DMS153 treated with DMSO at 0.1 percent for 48 hours (cell line): ENCODE measurements at regions not wholly inside any gene's neighbourhood (a gene's known extent, or its start where the extent isn't known, plus 50 kb on each side); places are given as distances from the start of the nearest gene placed in this dataset.

Experiments
- DNase-seq: peaks from one replicate; lab custom pipeline; 2025; ENCODE audit not compliant: unreplicated experiment; lab: John Stamatoyannopoulos, UW

DNA sequence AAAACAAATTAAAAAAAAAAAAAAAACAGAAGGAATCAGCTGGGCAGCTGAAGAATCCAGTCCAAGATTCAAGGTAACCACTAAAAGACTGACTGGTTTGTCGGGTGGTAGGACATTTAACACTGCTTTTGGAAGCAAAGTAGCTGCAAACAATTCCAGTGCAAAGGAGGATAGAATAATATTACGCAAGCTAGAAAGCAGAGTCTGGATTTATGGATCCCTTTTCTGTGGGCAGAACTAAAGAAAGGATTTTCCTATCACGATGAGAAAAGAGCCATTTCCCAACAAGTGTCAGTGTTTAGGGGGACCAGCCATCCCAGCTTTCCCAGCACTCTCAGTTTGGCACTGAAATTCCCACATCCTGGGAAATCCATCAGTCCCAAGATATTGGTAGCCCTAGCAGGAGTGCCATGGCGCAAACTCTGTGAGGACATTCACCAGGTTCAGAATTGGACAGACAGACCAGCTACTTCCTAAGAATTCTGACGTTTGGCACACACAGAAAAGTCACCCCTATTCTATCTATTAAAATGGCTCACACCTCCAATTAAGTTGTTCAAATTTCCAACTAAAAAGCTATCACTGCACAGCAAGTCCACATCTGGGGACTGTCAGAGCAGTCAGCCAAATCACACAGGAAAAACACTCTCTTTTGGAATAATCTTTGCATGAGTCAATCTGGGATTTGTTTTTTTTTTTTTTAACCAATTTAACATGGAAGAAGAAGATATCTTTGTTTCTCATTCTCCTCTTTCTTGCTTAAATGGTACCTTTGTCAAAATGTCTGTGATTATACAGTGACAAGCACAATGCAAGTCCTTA is 356.8 kb upstream of the ARID1B start:
- no peak for DNase-seq

DNA sequence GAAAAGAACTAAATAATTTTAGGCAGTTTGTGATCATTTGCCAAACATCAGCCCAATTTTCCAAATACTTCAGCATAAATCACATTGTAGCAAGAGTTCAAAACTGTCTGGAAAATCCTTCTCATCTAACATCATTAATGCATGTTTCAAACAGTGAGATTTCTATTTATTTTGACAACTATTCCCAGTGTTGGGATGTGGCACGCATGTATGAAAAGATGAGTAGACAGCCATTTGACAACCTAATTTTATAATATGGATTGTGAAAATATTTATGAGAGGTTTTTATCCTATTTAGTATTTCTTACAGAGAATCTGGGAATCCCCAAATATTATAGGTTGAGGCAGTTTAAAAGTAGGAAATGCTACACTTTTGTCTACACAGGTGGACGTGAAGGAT is 357.6 kb upstream of the ARID1B start:
- no peak for DNase-seq

DNA sequence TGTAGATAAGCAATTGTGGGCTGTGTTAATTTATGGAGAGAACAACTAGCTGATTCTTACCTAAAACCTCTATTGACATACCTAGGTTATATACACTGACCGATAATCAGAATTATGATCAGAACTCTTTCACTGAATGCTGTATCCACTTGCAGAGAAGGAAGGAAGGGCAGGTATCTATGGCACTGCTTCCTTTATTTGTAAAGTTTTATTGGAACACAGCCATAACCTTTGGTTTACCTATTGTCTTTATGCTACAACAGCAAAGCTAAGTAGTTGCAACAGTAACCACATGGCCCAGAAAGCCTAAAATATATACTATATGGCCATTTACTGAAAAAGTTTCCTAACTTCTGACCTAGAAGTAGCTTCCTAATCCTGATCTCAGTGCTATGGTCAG is 358.9 kb upstream of the ARID1B start:
- DNase-seq = no peak

DNA sequence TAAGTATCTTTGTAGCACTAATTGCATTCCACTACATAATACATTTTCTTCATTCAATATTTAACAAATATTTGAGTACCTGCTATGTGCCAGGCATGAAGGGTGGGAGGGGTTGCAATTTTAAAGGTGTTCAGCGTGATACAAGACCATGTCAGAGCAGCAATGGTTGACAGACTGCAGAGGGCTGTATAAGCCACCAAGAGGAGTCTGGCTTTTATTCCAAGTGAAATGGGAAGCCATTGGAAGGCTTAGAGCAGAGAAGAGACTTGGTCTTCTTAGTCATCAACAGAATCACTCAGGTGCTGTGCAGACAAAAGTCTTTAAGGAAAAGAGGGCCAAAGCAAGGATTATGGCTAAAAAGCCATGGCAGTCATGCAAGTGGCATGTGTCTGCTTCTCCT is 360.8 kb upstream of the ARID1B start:
- DNase-seq = no peak

DNA sequence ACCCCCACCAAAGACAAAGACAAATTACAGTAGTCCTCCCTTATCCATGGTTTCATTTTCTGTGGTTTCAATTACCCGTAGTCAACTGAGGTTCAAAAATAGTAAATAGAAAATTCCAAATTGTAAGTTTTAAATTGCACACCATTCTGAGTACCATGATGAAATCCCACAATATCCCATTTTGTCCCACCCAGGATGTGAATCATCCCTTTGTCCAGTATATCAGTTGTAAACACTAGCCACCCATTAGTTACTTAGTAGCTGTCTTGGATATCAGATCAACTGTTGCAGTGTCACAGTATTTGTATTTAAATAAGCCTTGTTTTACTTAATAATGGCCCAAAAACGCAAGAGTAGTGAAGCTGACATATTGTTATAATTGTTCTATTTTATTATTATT is 364.0 kb upstream of the ARID1B start:
- DNase-seq = no peak

DNA sequence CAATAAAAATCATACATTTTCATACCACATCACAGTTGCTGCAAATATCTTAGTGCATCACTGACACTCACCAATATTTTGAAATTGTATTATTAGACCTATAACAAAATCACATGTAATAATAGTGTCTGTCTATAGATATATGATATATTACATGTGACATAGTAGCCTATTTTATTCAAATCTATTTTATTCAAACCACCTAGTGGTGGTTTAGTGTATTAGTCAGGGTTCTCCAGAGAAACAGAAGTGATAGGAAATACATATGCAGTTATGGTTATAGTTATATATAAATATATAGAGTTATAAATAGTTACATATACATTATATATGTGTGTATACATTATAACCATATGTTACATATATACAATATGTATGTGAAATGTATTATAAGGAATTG is 366.5 kb upstream of the ARID1B start:
- DNase-seq = no peak

DNA sequence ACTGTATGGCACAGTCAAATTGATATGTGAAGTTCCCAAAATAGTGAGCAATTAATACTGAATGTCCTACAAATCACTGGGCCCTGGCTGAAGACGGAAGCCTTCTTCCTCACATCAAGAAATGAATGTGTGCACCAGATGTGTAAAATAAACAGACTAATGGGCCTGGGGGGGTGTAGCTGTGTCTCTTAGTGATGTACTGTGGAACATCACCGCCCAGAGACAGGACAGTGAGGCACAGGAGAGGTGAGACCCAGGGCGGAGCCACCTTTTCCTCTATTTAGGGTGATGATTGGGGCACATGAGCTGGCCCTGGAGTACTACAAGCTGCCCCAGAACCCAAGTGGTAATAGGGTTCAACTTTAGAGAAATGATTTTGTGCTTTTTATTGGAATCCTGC is 368.5 kb upstream of the ARID1B start:
- no peak for DNase-seq

DNA sequence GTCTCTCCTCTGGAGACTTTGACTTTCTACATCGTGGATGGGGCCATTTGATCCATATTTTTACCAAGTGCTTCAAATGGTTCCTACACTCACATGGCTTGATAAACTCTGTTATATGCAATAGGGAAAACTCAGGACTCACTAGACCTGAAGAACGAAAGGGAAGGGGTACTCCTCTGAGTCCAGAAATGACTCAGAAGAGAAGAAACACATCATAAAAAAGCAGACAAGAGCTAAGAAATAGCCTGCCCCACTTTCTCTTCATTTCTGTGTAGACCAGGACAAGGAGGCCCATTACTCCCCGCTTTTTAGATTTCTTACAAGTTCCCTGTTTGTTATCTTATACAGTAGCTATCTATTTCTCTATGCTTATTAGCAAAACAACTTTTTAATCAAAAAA is 369.8 kb upstream of the ARID1B start:
- DNase-seq = no peak

DNA sequence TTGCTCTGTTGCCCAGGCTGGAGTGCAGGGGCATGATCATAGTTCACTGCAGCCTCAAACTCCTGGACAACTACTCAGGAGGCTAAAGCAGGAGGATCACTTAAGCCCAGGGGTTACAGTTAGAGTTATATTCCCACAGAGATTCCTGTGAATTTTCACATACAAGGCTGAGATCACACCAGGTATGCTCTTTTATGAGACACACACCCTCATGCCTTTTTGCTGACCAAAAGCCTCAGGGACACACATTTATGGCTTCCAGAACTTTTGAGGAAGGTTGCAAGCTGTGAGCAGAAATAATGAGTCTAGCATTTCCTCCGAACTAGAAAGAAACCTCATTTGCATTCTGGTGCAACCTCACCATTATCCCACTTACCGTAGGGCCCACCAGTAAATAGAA is 370.5 kb upstream of the ARID1B start:
- DNase-seq = no peak

DNA sequence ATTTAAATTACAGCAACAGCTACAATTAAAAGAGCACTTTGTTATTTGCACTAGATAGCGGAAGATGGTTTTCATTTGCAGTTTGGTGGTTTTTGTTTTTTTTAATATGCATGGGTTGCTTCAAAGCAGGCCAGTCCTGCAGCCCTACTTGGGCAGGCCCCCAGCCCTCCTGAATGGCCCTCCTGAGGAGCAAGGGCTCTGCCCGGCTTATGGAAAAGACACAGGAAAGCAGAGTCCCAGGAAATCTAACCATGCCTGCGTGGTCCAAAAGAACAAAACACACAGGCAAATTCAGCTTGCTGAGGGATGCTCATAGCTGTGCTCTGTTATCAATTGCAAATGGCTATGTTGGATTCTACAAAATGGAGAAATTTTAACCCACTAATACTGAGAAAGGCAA is 371.1 kb upstream of the ARID1B start:
- DNase-seq = no peak

DNA sequence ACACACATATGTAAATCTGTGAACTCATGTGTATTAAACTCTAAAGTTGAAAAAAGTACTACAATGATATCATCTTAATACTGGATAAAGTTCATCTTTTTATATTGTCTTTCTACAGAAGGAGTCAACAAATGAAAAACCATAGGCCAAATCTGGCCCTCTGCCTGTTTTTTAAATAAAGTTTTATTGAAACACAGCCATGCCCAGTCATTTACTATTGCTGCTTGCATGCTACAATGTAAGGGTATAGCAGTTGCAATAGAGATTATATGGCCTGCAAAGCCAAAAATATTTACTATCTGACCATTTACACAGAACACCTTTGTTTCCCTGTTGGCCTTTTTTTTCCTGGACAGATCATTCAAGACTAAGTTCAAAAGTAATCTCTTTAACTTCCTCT is 374.6 kb upstream of the ARID1B start:
- DNase-seq = no peak

DNA sequence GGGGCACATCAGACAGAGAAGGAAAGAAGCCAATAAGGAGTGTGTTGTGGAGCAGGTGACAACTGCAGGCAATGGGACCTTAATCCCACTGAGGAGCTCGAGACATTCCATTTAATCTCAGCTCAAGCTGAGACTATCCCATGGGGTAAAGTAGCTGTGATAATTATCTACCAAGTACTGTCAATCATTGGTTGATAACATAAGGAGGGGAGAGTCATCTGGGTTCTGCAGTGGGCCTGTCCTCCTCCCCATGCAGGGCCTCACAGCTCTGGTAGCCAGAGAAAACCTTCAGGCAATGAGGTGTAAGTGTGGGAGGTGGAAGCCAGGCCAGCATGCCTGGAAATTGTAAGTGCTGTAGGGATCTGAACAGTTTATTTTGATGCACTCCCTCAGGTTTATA is 375.0 kb upstream of the ARID1B start:
- no peak for DNase-seq

DNA sequence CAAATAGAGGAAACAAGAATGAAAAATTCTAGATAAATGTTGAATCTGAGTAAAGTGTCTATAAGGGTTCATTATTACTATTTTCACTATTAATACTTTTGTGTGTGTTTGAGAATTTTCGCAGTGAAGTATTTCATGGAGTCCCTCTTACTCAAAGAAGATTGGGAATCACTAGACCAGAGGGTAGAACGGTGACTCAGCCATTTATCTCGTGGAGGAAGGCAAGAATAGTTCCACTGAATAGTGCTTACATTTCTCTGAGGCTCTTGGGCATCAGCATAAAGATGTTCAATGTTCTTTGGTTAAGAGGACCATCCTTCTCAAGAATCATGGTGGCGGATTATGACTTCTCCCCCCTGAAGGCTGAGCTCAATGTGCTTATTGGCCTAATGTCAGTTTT is 376.7 kb upstream of the ARID1B start:
- DNase-seq = no peak

DNA sequence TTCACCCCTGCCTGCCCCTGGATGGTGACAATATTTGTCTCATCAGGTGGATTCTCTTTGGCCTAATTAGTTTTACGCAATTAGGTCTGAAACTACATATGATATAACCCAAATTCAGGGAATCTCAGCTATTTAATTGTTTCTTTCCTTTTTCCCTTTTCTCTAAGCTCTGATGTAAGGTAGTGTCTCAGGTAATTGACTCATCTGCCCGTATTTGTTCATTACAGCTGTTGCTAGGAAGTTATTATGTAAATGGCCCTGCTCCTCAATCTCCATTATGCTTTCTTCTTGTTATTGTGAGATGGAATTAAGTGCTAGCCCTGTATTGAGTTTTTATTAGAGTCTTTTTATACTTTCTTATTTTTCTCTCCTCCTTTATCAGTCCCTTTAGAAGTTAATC is 378.2 kb upstream of the ARID1B start:
- no peak for DNase-seq

DNA sequence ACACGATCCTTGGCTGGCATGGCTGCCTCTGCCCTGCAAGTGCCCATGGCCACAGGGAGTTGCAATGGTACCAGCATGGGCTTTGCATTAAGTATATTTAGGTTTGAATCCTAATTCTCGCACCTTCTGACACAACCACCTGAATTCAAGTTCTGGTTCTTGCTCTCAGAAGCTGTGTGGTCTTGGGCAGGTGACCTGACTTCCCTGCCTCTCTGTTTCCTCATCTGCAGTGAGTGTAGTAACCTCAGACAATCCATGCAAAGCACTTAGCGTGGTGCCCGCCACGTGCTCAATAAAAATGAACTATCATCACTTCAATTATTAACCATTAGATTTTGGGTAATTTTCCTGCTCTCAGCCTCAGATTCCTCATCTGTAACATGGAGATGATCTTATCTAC is 378.8 kb upstream of the ARID1B start:
- DNase-seq = no peak

DNA sequence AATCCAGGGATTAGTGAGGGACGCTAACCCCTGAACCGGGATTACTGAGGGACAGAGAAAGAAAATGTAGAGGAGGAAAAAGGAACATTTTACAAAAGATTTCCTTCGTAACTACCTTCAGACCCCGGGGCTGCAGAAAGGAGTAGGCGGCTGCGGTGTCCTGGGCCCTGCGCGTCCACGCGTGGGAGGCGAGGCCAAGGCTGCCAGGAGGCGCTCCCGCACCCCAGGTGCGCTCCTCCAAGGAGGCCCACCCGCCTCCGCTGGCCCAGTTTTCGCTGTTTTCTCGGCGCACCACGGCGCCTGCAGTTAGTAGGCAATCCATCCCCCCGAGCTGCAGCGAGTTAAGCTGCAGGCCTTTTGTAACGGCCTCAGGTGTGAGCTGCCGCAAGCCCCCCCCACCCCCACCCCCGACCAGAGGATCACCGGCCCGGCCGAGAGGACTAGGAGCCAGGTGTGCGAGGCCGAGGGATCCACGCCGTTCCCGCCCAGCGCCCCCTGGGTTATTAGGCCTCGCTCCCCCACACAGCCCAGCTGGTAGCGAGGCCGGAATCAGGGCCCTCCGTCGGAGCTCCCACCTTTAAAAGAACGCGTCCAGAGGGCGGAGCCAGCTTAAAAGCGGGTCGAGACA is 380.3 kb upstream of the ARID1B start:
- no peak for DNase-seq

DNA sequence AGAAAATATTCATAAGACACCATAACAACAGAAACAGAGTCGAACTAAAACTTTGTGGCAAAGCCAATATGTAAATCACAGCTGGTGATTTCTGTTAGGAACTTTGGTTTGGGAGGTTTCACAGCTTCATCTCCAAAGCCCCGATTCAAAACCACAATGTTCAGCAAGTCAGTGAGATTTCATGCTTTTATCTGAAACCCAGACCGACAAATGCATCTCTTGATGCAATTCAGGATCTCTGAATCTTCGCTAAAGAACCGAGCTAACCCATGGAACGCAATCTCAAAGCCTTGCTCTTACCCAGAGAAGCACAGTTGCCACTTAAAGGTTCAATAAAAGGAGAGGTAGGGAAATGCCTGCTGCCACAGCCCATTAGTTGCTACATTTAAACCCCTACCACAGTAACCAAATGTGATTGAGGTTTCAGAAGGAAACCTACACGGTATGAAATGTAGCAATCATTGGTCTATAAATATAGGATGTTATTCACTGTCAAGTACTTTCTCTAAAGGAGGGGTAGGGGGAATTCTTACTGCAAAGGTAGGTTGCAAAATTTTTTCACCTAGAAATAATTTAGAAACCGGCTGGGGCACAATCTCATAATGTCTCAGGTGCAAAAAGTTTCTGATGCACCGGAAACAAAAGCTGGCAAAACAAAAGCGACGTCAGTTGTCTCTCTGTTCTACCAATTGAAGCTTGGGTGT is 381.0 kb upstream of the ARID1B start:
- no peak for DNase-seq

DNA sequence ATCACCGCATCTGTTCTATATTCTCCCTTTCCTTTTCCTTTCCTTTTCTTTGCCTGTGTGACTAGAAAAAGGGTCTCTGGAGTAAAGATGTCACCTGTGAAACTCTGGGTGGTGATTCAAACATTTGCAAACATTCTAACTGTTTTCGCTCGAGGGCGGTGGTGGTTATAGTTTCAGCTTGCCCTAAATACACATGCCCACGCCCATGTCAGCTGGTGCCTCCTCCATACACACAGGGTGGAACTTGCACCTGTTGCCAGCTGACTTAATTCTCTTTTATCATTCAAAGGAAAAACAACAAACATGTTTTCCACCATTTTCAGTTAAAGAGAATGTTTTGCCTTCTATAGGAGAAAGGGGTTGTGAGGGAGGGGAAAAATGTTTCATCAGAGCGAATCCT is 381.9 kb upstream of the ARID1B start:
- DNase-seq = no peak

DNA sequence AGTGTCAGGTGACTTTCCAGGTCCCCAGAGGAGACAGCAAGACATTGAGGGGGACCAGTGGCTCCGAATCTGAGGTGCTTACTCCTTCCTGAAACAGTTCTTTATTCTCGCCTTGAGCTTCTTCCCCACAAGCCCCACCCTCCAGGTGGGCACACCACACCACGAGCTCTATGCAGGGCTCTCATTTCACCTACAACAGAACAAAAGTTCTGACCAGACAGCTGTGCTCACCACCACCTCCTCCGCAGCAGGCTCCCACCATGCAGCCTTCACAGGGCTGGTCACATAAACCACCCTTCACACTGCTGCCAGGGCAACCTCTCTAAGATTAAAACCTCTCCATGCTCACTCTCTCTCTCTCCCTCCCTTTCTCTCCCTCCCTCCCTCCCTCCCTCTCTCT is 384.5 kb upstream of the ARID1B start:
- no peak for DNase-seq

DNA sequence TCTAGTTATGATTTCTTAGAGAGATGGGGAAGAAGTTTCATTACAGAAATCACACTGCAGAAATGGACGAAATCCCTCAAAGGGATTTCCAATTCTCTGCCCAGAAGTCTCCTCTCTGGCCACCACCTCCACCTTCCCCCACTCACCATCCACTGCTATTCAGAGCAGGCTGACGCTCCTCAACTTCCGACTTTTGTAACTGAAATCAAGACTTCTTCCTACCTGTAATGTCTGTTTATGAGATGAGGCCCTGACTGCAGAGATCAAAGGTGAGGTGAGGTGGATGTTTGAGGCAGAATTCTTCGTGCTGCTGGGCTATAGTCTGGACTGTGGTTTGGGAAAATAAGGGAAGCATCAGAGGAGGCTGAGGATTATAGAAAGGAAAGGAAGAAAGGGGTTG is 385.2 kb upstream of the ARID1B start:
- DNase-seq = no peak

DNA sequence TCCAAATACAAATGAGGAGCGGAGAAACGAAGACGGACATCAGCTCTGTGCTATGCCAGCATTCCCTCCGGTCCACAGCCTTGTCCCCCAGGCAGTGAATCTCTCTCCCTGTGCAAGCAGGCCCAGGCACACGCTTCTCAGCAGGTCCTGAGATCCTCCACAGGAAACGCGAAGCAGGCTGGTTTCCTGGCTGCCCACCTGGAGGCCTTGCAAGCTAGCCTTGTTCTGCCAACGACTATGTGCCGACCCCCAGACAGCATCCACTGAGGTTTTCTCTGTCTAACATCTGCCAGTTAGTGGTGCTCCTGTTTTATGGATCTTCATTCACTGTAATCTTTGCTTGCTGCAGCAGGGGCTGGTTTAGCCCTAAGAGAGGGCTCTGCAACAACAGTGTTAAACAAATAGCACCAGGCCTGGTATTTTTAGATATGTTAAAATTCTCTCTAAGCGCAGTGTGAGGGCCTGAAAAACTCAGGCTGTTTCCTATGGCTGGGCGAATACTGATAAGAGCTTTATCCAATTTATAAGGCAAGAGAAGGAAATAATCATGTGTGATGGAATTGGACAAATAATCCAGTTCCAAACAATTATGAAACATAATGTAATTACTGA is 386.0 kb upstream of the ARID1B start:
- no peak for DNase-seq

DNA sequence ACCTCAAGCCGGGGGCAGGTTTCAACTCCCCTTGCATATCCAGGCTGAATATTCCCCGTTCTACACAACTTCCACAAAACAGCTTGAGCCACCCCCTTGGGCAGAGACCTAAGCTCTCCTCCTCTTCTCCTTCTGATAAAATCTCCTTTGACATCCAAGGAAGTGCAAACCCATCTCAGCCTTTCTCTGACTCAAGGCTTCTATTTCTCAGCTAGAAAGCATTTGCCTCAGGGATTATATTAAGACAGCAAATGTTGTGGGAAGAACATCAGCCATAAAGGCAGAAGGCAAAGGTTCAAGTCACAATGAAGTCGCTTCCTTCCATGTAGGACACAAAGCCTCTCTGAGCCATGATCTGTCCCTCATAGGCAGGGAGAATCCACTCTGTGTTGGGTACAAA is 386.6 kb upstream of the ARID1B start:
- no peak for DNase-seq
